ENCODE measurements at regions not wholly inside any gene's neighbourhood (a gene's known extent, or its start where the extent isn't known, plus 50 kb on each side); places are given as distances from the start of the nearest gene placed in this dataset.

DNA sequence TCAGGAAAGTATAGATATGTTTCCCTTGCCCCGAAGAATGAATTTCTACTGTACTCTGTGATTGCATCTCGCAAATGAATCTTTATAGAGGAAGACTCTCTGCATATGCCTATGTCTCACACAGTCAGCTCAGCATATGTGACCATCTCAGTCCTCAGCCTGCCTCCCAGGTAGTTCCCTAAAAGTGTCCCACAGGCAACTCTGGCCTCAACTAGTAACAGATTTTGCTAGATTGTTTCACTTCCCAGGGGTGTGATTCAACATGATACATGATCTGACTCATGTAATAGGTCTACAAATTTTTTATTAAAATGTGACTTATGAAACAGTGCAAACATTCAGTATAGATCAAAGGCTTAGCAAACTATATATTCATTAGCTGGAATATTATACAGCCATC is 296.6 kb upstream of the CRIM1 start:
- Histone ChIP-seq H3K27ac (ENCODE audit: extremely low read depth, low read depth, low read length) (no peak overlapping the region), H3K9me3 (ENCODE audit: control insufficient read depth, insufficient read depth, low read depth, low read length) (no peaks in the 10 kb centered on the region), H3K36me3 (ENCODE audit: control insufficient read depth in 2 of 2, insufficient read depth in 1 of 2, low read length in 2 of 2) (no peaks in the 10 kb centered on the region), H3K4me1 (ENCODE audit: control insufficient read depth, insufficient read depth, low read length) (no peaks in the 10 kb centered on the region), H3K4me3 (ENCODE audit: low read depth, low read length) (no peak overlapping the region)
- TF ChIP-seq ZNF555 (tag by site-specific recombination; conservative IDR thresholded peaks at IDR 0.05) = no peak
- TF ChIP-seq ZNF785 (tag by site-specific recombination; IDR thresholded peaks at IDR 0.05) = no peak
- no peak for TF ChIP-seq ZNF660 (tag by site-specific recombination; IDR thresholded peaks at IDR 0.05)
- TF ChIP-seq ZFP37 (tag by site-specific recombination; IDR thresholded peaks at IDR 0.05) = no peak
- TF ChIP-seq ZNF354C (tag by site-specific recombination; IDR thresholded peaks at IDR 0.05; ENCODE audit: borderline replicate concordance, low read depth) = no peak
- no peak for TF ChIP-seq YY1 (tag by site-specific recombination; IDR thresholded peaks at IDR 0.05)
- no peak for TF ChIP-seq ZFP3 (tag by site-specific recombination; IDR thresholded peaks at IDR 0.05; ENCODE audit: low read depth)
- no peak for TF ChIP-seq SCRT1 (tag by site-specific recombination; IDR thresholded peaks at IDR 0.05; ENCODE audit: borderline replicate concordance)
- no peak for TF ChIP-seq HIC1 (tag by site-specific recombination; IDR thresholded peaks at IDR 0.05)
- no peak for TF ChIP-seq SP2 (tag by site-specific recombination; IDR thresholded peaks at IDR 0.05)
- no peak for TF ChIP-seq ZNF677 (tag by site-specific recombination; IDR thresholded peaks at IDR 0.05)
- ChIA-PET POLR2A (interaction anchor here (0.6 kb wide), 1 partner anchor 243 kb away, joined by 3 read pairs; no protein-coding TSS in a partner anchor), CTCF (no interaction called here)

GRCh38 chr2:36058076-36058475 is 297.5 kb upstream of the CRIM1 start:
- TF ChIP-seq ZNF677 (tag by site-specific recombination; IDR thresholded peaks at IDR 0.05) (no peak), ZNF416 (tag by site-specific recombination; IDR thresholded peaks at IDR 0.05) (no peak), ZNF521 (tag by site-specific recombination; IDR thresholded peaks at IDR 0.05) (no peak), RBAK (tag by site-specific recombination; IDR thresholded peaks at IDR 0.05) (no peak), BCL11A (tag by site-specific recombination; IDR thresholded peaks at IDR 0.05; ENCODE audit: low read depth) (no peak), ZBTB11 (tag by site-specific recombination; conservative IDR thresholded peaks at IDR 0.05; ENCODE audit: low read depth) (no peak), GLIS2 (tag by site-specific recombination; IDR thresholded peaks at IDR 0.05) (no peak), HOXD13 (CRISPR knock-in tag; IDR thresholded peaks at IDR 0.05; ENCODE audit: borderline replicate concordance) (no peak), ZNF335 (tag by site-specific recombination; conservative IDR thresholded peaks at IDR 0.05) (no peak), ZNF19 (tag by site-specific recombination; IDR thresholded peaks at IDR 0.05; ENCODE audit: low read depth) (no peak), PRDM1 (tag by site-specific recombination; IDR thresholded peaks at IDR 0.05) (no peak), ZNF830 (tag by site-specific recombination; IDR thresholded peaks at IDR 0.05; ENCODE audit: low read depth) (no peak)
- TF ChIP-seq, protein P1, sequence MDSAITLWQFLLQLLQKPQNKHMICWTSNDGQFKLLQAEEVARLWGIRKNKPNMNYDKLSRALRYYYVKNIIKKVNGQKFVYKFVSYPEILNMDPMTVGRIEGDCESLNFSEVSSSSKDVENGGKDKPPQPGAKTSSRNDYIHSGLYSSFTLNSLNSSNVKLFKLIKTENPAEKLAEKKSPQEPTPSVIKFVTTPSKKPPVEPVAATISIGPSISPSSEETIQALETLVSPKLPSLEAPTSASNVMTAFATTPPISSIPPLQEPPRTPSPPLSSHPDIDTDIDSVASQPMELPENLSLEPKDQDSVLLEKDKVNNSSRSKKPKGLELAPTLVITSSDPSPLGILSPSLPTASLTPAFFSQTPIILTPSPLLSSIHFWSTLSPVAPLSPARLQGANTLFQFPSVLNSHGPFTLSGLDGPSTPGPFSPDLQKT (IDR thresholded peaks at IDR 0.05; ENCODE audit: borderline replicate concordance, low read depth, low read length) = no peak
- TF ChIP-seq, protein P2, sequence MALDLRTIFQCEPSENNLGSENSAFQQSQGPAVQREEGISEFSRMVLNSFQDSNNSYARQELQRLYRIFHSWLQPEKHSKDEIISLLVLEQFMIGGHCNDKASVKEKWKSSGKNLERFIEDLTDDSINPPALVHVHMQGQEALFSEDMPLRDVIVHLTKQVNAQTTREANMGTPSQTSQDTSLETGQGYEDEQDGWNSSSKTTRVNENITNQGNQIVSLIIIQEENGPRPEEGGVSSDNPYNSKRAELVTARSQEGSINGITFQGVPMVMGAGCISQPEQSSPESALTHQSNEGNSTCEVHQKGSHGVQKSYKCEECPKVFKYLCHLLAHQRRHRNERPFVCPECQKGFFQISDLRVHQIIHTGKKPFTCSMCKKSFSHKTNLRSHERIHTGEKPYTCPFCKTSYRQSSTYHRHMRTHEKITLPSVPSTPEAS (tag by site-specific recombination; IDR thresholded peaks at IDR 0.05) = no peak
- CTCF ChIA-PET = interaction anchor here (0.7 kb wide), 1 partner anchor 9 kb away, joined by 9 read pairs; no protein-coding TSS in a partner anchor

More at GRCh38 chr2:36058076-36058475, 297.5 kb upstream of the CRIM1 start:
- Histone ChIP-seq H3K9me3 (ENCODE audit: control insufficient read depth, insufficient read depth, low read depth, low read length) (no peaks in the 10 kb centered on the region), H3K4me1 (ENCODE audit: control insufficient read depth, insufficient read depth, low read length) (no peaks in the 10 kb centered on the region), H3K4me3 (ENCODE audit: low read depth, low read length) (no peak overlapping the region), H3K27ac (ENCODE audit: extremely low read depth, low read depth, low read length) (no peak overlapping the region), H3K36me3 (ENCODE audit: control insufficient read depth in 2 of 2, insufficient read depth in 1 of 2, low read length in 2 of 2) (no peaks in the 10 kb centered on the region)
- POLR2A ChIA-PET = no interaction called here

Data from HEK293 (cell line).